ENCODE measurements at regions not wholly inside any gene's neighbourhood (a gene's known extent, or its start where the extent isn't known, plus 50 kb on each side); places are given as distances from the start of the nearest gene placed in this dataset.

DNA sequence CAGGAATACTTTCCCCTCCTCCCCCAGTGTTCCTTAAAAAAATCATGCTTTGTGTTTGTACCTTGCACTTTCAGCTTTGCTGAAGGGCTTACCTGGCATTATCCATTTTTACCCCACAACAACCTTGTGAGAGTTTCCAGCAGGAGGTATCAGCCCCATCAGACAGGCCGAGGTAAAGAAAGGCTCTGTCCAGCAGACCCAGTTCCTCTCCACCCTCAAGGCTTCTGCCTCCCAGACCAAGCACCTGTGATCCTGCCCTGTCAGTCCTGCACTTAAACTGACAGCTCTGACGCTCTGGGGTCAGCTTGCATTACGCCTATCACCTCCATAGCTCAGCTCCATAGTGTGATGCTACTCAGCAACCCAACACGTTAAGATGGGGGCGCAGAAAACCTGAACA, 803.1 kb downstream of the UQCRFS1 start:
- TF ChIP-seq, protein P1, sequence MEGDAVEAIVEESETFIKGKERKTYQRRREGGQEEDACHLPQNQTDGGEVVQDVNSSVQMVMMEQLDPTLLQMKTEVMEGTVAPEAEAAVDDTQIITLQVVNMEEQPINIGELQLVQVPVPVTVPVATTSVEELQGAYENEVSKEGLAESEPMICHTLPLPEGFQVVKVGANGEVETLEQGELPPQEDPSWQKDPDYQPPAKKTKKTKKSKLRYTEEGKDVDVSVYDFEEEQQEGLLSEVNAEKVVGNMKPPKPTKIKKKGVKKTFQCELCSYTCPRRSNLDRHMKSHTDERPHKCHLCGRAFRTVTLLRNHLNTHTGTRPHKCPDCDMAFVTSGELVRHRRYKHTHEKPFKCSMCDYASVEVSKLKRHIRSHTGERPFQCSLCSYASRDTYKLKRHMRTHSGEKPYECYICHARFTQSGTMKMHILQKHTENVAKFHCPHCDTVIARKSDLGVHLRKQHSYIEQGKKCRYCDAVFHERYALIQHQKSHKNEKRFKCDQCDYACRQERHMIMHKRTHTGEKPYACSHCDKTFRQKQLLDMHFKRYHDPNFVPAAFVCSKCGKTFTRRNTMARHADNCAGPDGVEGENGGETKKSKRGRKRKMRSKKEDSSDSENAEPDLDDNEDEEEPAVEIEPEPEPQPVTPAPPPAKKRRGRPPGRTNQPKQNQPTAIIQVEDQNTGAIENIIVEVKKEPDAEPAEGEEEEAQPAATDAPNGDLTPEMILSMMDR (IDR thresholded peaks at IDR 0.05), result no peak
- no peak for TF ChIP-seq POLR2A (IDR thresholded peaks at IDR 0.05)

All from heart left ventricle (tissue), 13 donors.